Body of pancreas (tissue), 4 donors: ENCODE measurements at regions not wholly inside any gene's neighbourhood (a gene's known extent, or its start where the extent isn't known, plus 50 kb on each side); places are given as distances from the start of the nearest gene placed in this dataset.

Experiments
- ATAC-seq: fragments of 150-250 bp; one replicate; pipeline ENCODE4 v1.9.1; 2016
- DNase-seq, 4 donors: peaks; one replicate each; pipeline ENCODE4 v3.0.0-alpha.2; 2019
- H3K27ac ChIP-seq, 4 donors: fragments of 200-600 bp; sonication (generic); 1 replicate in 3 of 4; 2 replicates in 1 of 4; pipeline versions ENCODE4 v1.5.1 to v1.6.1; 2016 to 2019; ENCODE audit warnings: mild to moderate bottlenecking in 1 of 4, mixed read lengths in 1 of 4, moderate library complexity in 1 of 4
- H3K27me3 ChIP-seq, 2 donors: fragments of 200-600 bp; sonication (generic); one replicate each; pipeline ENCODE4 v1.6.0; 2016; ENCODE audit warnings: mild to moderate bottlenecking in 1 of 2
- H3K36me3 ChIP-seq, 2 donors: fragments of 200-600 bp; sonication (generic); replicated peaks in 1 of 2; 2 replicates each; pipeline ENCODE4 v1.5.1; 2016; ENCODE audit warnings: low read depth in 2 of 2; ENCODE audit not compliant: insufficient read depth in 1 of 2
- H3K4me1 ChIP-seq: fragments of 200-600 bp; sonication (generic); one replicate; pipeline ENCODE4 v1.6.0; 2016
- H3K4me3 ChIP-seq, 2 donors: fragments of 200-600 bp; sonication (generic); 1 replicate in 1 of 2; 2 replicates in 1 of 2; pipeline ENCODE4 v1.5.1; 2016 to 2019
- H3K9me3 ChIP-seq, 3 donors: fragments of 200-600 bp; sonication (generic); 1 replicate in 2 of 3; 2 replicates in 1 of 3; pipeline ENCODE4 v1.5.1; 2016
- CTCF ChIP-seq, 7 experiments: fragments of 450-650 bp in 4 of 7; fragments of 200-600 bp in 3 of 7; sonication (generic) in 3 of 7; IDR thresholded peaks; one replicate each; pipeline ENCODE4 v1.5.1; 2016 to 2019; ENCODE audit warnings: antibody characterized with exemption in 7 of 7
- POLR2A ChIP-seq, 3 donors: fragments of 450-650 bp; IDR thresholded peaks; one replicate each; pipeline ENCODE4 v1.6.1; 2016; ENCODE audit warnings: antibody characterized with exemption in 3 of 3, mild to moderate bottlenecking in 2 of 3
- WGBS, 2 donors: methylation state at CpG; one replicate each; pipeline ENCODE4 v1.1.5; 2017; 5-methylcytosine and 5-hydroxymethylcytosine counted together
- intact Hi-C: fragments of 100-400 bp; cut with DNase I; formaldehyde crosslinking; loops from one replicate; pipeline ENCODE4 v1.15.1; 2023

GRCh38 chr18:73381016-73381698 is 513.4 kb upstream of the NETO1 start:
- Histone ChIP-seq H3K4me1 (no peaks in the 10 kb centered on the region), H3K27me3 (no peaks in the 10 kb centered on the region), H3K4me3 (no peak overlapping the region), H3K27ac (no peak overlapping the region), H3K9me3 (no peaks in the 10 kb centered on the region), H3K36me3 (no peaks in the 10 kb centered on the region)
- intact Hi-C loops = no loop called here
- DNase-seq = no peak
- WGBS, 2 donors = 58 to 63% methylated on average over 2 of the region's 2 CpGs
- no peak for ATAC-seq
- TF ChIP-seq CTCF (IDR thresholded peaks at IDR 0.05) (no peak), POLR2A (IDR thresholded peaks at IDR 0.05) (no peak)

GRCh38 chr18:73366713-73367112 is 498.9 kb upstream of the NETO1 start:
- no peak for TF ChIP-seq POLR2A (IDR thresholded peaks at IDR 0.05)
- TF ChIP-seq CTCF (IDR thresholded peaks at IDR 0.05) = no peak
- H3K27me3 ChIP-seq = no peaks in the 10 kb centered on the region
- 80 to 85% methylated on average over 3 of the region's 3 CpGs for WGBS, 2 donors
- H3K4me3 ChIP-seq = no peak overlapping the region
- no peaks in the 10 kb centered on the region for H3K4me1 ChIP-seq
- H3K27ac ChIP-seq = no peak overlapping the region
- DNase-seq = no peak
- no peaks in the 10 kb centered on the region for H3K9me3 ChIP-seq
- ATAC-seq = no peak
- H3K36me3 ChIP-seq = no peaks in the 10 kb centered on the region
- intact Hi-C loops = no loop called here

- TF ChIP-seq POLR2A (IDR thresholded peaks at IDR 0.05) (no peak), CTCF (IDR thresholded peaks at IDR 0.05) (no peak)
- no peaks in the 10 kb centered on the region for H3K9me3 ChIP-seq
- H3K4me1 ChIP-seq = no peaks in the 10 kb centered on the region
- no peaks in the 10 kb centered on the region for H3K27me3 ChIP-seq
- DNase-seq = no peak
- intact Hi-C loops = no loop called here
- H3K27ac ChIP-seq = no peak overlapping the region
- no peak overlapping the region for H3K4me3 ChIP-seq
- 51 to 65% methylated on average over 4 of the region's 4 CpGs for WGBS, 2 donors
- ATAC-seq = no peak
- no peaks in the 10 kb centered on the region for H3K36me3 ChIP-seq
Observed at GRCh38 chr18:73365018-73365417, 497.2 kb upstream of the NETO1 start.

- ATAC-seq (no peak), DNase-seq (no peak)
- Histone ChIP-seq H3K27me3 (no peaks in the 10 kb centered on the region), H3K36me3 (no peaks in the 10 kb centered on the region), H3K4me1 (no peaks in the 10 kb centered on the region), H3K9me3 (no peaks in the 10 kb centered on the region), H3K4me3 (no peak overlapping the region), H3K27ac (no peak overlapping the region)
- TF ChIP-seq POLR2A (IDR thresholded peaks at IDR 0.05) = no peak
- TF ChIP-seq CTCF (IDR thresholded peaks at IDR 0.05) = no peak
- WGBS, 2 donors = 18 to 26% methylated on average over 1 of the region's 1 CpG
- intact Hi-C loops = no loop called here
Observed at GRCh38 chr18:73355121-73355520, 487.3 kb upstream of the NETO1 start.

GRCh38 chr18:73352546-73352945 is 484.8 kb upstream of the NETO1 start:
- Histone ChIP-seq H3K27me3 (no peaks in the 10 kb centered on the region), H3K9me3 (no peaks in the 10 kb centered on the region), H3K27ac (no peak overlapping the region), H3K36me3 (no peaks in the 10 kb centered on the region), H3K4me1 (no peaks in the 10 kb centered on the region), H3K4me3 (no peak overlapping the region)
- TF ChIP-seq CTCF (IDR thresholded peaks at IDR 0.05) (no peak), POLR2A (IDR thresholded peaks at IDR 0.05) (no peak)
- WGBS, 2 donors = 0 to 20% methylated on average over 1 of the region's 1 CpG
- intact Hi-C loops = no loop called here
- DNase-seq = no peak
- no peak for ATAC-seq
